TTC549 (cell line): ENCODE measurements at regions not wholly inside any gene's neighbourhood (a gene's known extent, or its start where the extent isn't known, plus 50 kb on each side); places are given as distances from the start of the nearest gene placed in this dataset.

Source experiments
- FAIRE-seq: peaks from 2 replicates; lab custom pipeline; 2012; peaks lifted over from hg19 to GRCh38; lab: Jason Lieb, UNC

GRCh38 chr2:163541943-163542342 is 193.9 kb downstream of the FIGN start:
- FAIRE-seq = no peak

- FAIRE-seq = no peak
Measured at GRCh38 chr2:163541495-163541894, 194.3 kb downstream of the FIGN start.

GRCh38 chr2:163528640-163529217 is 207.1 kb downstream of the FIGN start:
- FAIRE-seq = no peak

GRCh38 chr2:163527381-163527780 is 208.4 kb downstream of the FIGN start:
- no peak for FAIRE-seq

GRCh38 chr2:163518762-163519161 is 217.0 kb downstream of the FIGN start:
- FAIRE-seq = no peak

GRCh38 chr2:163515836-163516235 is 220.0 kb downstream of the FIGN start:
- FAIRE-seq = no peak

GRCh38 chr2:163505281-163505680 is 230.5 kb downstream of the FIGN start:
- FAIRE-seq = no peak

GRCh38 chr2:163493359-163494298 is 242.2 kb downstream of the FIGN start:
- FAIRE-seq = no peak

- FAIRE-seq = no peak
Measured at GRCh38 chr2:163491850-163492249, 244.0 kb downstream of the FIGN start.

- no peak for FAIRE-seq
Measured at GRCh38 chr2:163490281-163490680, 245.5 kb downstream of the FIGN start.

GRCh38 chr2:163481515-163481914 is 254.3 kb downstream of the FIGN start:
- FAIRE-seq = peak; percentile 67

- FAIRE-seq = no peak
Measured at GRCh38 chr2:163479599-163479998, 256.2 kb downstream of the FIGN start.

GRCh38 chr2:163475815-163476214 is 260.0 kb downstream of the FIGN start:
- no peak for FAIRE-seq

GRCh38 chr2:163474889-163475288 is 260.9 kb downstream of the FIGN start:
- FAIRE-seq = no peak

- no peak for FAIRE-seq
Measured at GRCh38 chr2:163474319-163474744, 261.5 kb downstream of the FIGN start.

- no peak for FAIRE-seq
Measured at GRCh38 chr2:163471947-163472346, 263.9 kb downstream of the FIGN start.

- no peak for FAIRE-seq
Measured at GRCh38 chr2:163469561-163469962, 266.2 kb downstream of the FIGN start.

- FAIRE-seq = no peak
Measured at GRCh38 chr2:163467251-163467630, 268.6 kb downstream of the FIGN start.

GRCh38 chr2:163466331-163467250 is 269.2 kb downstream of the FIGN start:
- FAIRE-seq = no peak

- FAIRE-seq = no peak
Measured at GRCh38 chr2:163465440-163465839, 270.4 kb downstream of the FIGN start.

- FAIRE-seq = no peak
Measured at GRCh38 chr2:163463411-163463810, 272.4 kb downstream of the FIGN start.

GRCh38 chr2:163462993-163463392 is 272.8 kb downstream of the FIGN start:
- FAIRE-seq = no peak

GRCh38 chr2:163459986-163460385 is 275.8 kb downstream of the FIGN start:
- FAIRE-seq = no peak
